KOPT-K1 (cell line): ENCODE measurements at regions not wholly inside any gene's neighbourhood (a gene's known extent, or its start where the extent isn't known, plus 50 kb on each side); places are given as distances from the start of the nearest gene placed in this dataset.
"Not testable (repeated sequence)": the region's sequence is repeated elsewhere in the genome, so short reads cannot be mapped to it uniquely, and the experiment has no call there.

Experiments used
- H3K27ac ChIP-seq: fragments of 200-600 bp; sonication (generic); 2 replicates; pipeline ENCODE4 v1.5.1; 2016; ENCODE audit warnings: antibody characterized with exemption, mild to moderate bottlenecking, low read depth, low read length; ENCODE audit not compliant: poor library complexity, severe bottlenecking
- H3K36me3 ChIP-seq: fragments of 200-600 bp; sonication (generic); 2 replicates; pipeline ENCODE4 v1.5.1; 2017; ENCODE audit warnings: antibody characterized with exemption, mild to moderate bottlenecking, low read length, moderate library complexity; ENCODE audit not compliant: insufficient read depth
- H3K9me3 ChIP-seq: fragments of 200-600 bp; sonication (generic); 2 replicates; pipeline ENCODE4 v1.5.1; 2017; ENCODE audit warnings: antibody characterized with exemption, low read length, mild to moderate bottlenecking; ENCODE audit not compliant: insufficient read depth, poor library complexity, severe bottlenecking

GRCh38 chr15:53183449-53183848, 393.3 kb upstream of the ONECUT1 start:
- H3K27ac ChIP-seq, H3K9me3 ChIP-seq, H3K36me3 ChIP-seq: not testable (repeated sequence)

GRCh38 chr15:53171571-53171970, 381.4 kb upstream of the ONECUT1 start:
- Histone ChIP-seq H3K9me3 (no peaks in the 10 kb centered on the region), H3K27ac (no peak overlapping the region), H3K36me3 (no peaks in the 10 kb centered on the region)

GRCh38 chr15:53166684-53167201, 376.6 kb upstream of the ONECUT1 start:
- Histone ChIP-seq H3K27ac (no peak overlapping the region), H3K36me3 (no peaks in the 10 kb centered on the region), H3K9me3 (no peaks in the 10 kb centered on the region)

GRCh38 chr15:53165988-53166683, 376.0 kb upstream of the ONECUT1 start:
- no peak overlapping the region for H3K27ac ChIP-seq
- H3K36me3 ChIP-seq: no peaks in the 10 kb centered on the region
- H3K9me3 ChIP-seq: no peaks in the 10 kb centered on the region

GRCh38 chr15:53160092-53160704, 370.1 kb upstream of the ONECUT1 start:
- no peak overlapping the region for H3K27ac ChIP-seq

GRCh38 chr15:53159458-53159857, 369.3 kb upstream of the ONECUT1 start:
- Histone ChIP-seq H3K9me3 (no peaks in the 10 kb centered on the region), H3K27ac (no peak overlapping the region), H3K36me3 (no peaks in the 10 kb centered on the region)

More at GRCh38 chr15:53160092-53160704, 370.1 kb upstream of the ONECUT1 start:
- H3K36me3 ChIP-seq: no peaks in the 10 kb centered on the region
- H3K9me3 ChIP-seq: no peaks in the 10 kb centered on the region

GRCh38 chr15:53158995-53159394, 368.9 kb upstream of the ONECUT1 start:
- no peaks in the 10 kb centered on the region for H3K36me3 ChIP-seq
- H3K27ac ChIP-seq: no peak overlapping the region
- no peaks in the 10 kb centered on the region for H3K9me3 ChIP-seq

GRCh38 chr15:53133255-53133850, 343.2 kb upstream of the ONECUT1 start:
- Histone ChIP-seq H3K9me3 (no peaks in the 10 kb centered on the region), H3K36me3 (no peaks in the 10 kb centered on the region), H3K27ac (no peak overlapping the region)

GRCh38 chr15:53130943-53131342, 340.8 kb upstream of the ONECUT1 start:
- H3K36me3 ChIP-seq: no peaks in the 10 kb centered on the region
- no peak overlapping the region for H3K27ac ChIP-seq
- H3K9me3 ChIP-seq: no peaks in the 10 kb centered on the region

- Histone ChIP-seq H3K36me3 (no peaks in the 10 kb centered on the region), H3K27ac (no peak overlapping the region), H3K9me3 (no peaks in the 10 kb centered on the region)
Observed at GRCh38 chr15:53129121-53129904, 339.2 kb upstream of the ONECUT1 start.

- H3K9me3 ChIP-seq: no peaks in the 10 kb centered on the region
- H3K36me3 ChIP-seq: no peaks in the 10 kb centered on the region
- H3K27ac ChIP-seq: no peak overlapping the region
Observed at GRCh38 chr15:53128652-53129051, 338.5 kb upstream of the ONECUT1 start.

GRCh38 chr15:53126144-53126543, 336.0 kb upstream of the ONECUT1 start:
- Histone ChIP-seq H3K27ac (no peak overlapping the region), H3K9me3 (no peaks in the 10 kb centered on the region)

GRCh38 chr15:53122818-53123217, 332.7 kb upstream of the ONECUT1 start:
- H3K36me3 ChIP-seq: no peaks in the 10 kb centered on the region
- no peaks in the 10 kb centered on the region for H3K9me3 ChIP-seq
- no peak overlapping the region for H3K27ac ChIP-seq

More at GRCh38 chr15:53126144-53126543, 336.0 kb upstream of the ONECUT1 start:
- H3K36me3 ChIP-seq: no peaks in the 10 kb centered on the region

- not testable (repeated sequence) for H3K36me3 ChIP-seq, H3K27ac ChIP-seq, H3K9me3 ChIP-seq
Observed at GRCh38 chr15:53116915-53117314, 326.8 kb upstream of the ONECUT1 start.

- H3K9me3 ChIP-seq: no peaks in the 10 kb centered on the region
- no peak overlapping the region for H3K27ac ChIP-seq
- no peaks in the 10 kb centered on the region for H3K36me3 ChIP-seq
Observed at GRCh38 chr15:53116169-53116568, 326.0 kb upstream of the ONECUT1 start.
